Thymus (tissue), 11 donors: ENCODE measurements at regions not wholly inside any gene's neighbourhood (a gene's known extent, or its start where the extent isn't known, plus 50 kb on each side); places are given as distances from the start of the nearest gene placed in this dataset.

ENCODE experiments used
- DNase-seq, 9 donors: peaks; one replicate each; pipeline ENCODE4 v3.0.0-alpha.2; 2013; ENCODE audit warnings: low spot score in 9 of 9, low read depth in 6 of 9, missing footprints in 1 of 9
- H3K27ac ChIP-seq, 2 donors: one replicate each; pipeline ENCODE4 v1.5.1; 2013; ENCODE audit warnings: control low read depth in 1 of 2, low read depth in 1 of 2, low read length in 1 of 2, mild to moderate bottlenecking in 1 of 2, moderate library complexity in 1 of 2
- H3K27me3 ChIP-seq, 2 donors: one replicate each; pipeline ENCODE4 v1.5.1; 2013; ENCODE audit warnings: low read length in 1 of 2; ENCODE audit not compliant: control insufficient read depth in 2 of 2, insufficient read depth in 1 of 2
- H3K36me3 ChIP-seq, 2 donors: one replicate each; pipeline ENCODE4 v1.5.1; 2013; ENCODE audit warnings: low read length in 1 of 2, mild to moderate bottlenecking in 1 of 2, moderate library complexity in 1 of 2; ENCODE audit not compliant: control insufficient read depth in 2 of 2, insufficient read depth in 2 of 2
- H3K4me1 ChIP-seq, 2 donors: one replicate each; pipeline ENCODE4 v1.5.1; 2013; ENCODE audit warnings: low read length in 2 of 2; ENCODE audit not compliant: control insufficient read depth in 2 of 2, insufficient read depth in 2 of 2
- H3K4me3 ChIP-seq, 2 donors: one replicate each; pipeline ENCODE4 v1.5.1; 2013; ENCODE audit warnings: low read length in 2 of 2, control low read depth in 1 of 2, mild to moderate bottlenecking in 1 of 2
- H3K9me3 ChIP-seq, 2 donors: one replicate each; pipeline ENCODE4 v1.5.1; 2013; ENCODE audit warnings: low read length in 1 of 2, mild to moderate bottlenecking in 1 of 2; ENCODE audit not compliant: control insufficient read depth in 2 of 2, insufficient read depth in 1 of 2
- WGBS: extraction: QIAGEN DNeasy Blood & Tissue Kit; methylation state at CpG from one replicate; pipeline ENCODE4 v1.1.7; 2013; 5-methylcytosine and 5-hydroxymethylcytosine counted together
- donor health status: healthy.

- no peak overlapping the region for H3K4me3 ChIP-seq
- DNase-seq = no peak
- WGBS = 94% methylated on average over 7 of the region's 7 CpGs
- no peak overlapping the region for H3K27ac ChIP-seq
- peaks cover 0 to 5% of the 10 kb centered on the region in 2 donors for H3K4me1 ChIP-seq
- no peaks in the 10 kb centered on the region for H3K9me3 ChIP-seq
- H3K36me3 ChIP-seq = no peaks in the 10 kb centered on the region
- H3K27me3 ChIP-seq = no peaks in the 10 kb centered on the region
Observed at GRCh38 chr10:70974920-70975319, 86.6 kb upstream of the PCBD1 start.

GRCh38 chr10:70976063-70976695, 87.8 kb upstream of the PCBD1 start:
- no peaks in the 10 kb centered on the region for H3K36me3 ChIP-seq
- no peak for DNase-seq
- WGBS = 94% methylated on average over 6 of the region's 6 CpGs

GRCh38 chr10:70977625-70978024, 89.3 kb upstream of the PCBD1 start:
- no peak for DNase-seq
- Histone ChIP-seq H3K4me3 (no peak overlapping the region), H3K36me3 (no peaks in the 10 kb centered on the region), H3K9me3 (no peaks in the 10 kb centered on the region), H3K27ac (no peak overlapping the region), H3K27me3 (no peaks in the 10 kb centered on the region), H3K4me1 (peaks cover 0 to 11% of the 10 kb centered on the region in 2 donors)
- WGBS = 93% methylated on average over 11 of the region's 11 CpGs

More at GRCh38 chr10:70976063-70976695, 87.8 kb upstream of the PCBD1 start:
- no peaks in the 10 kb centered on the region for H3K9me3 ChIP-seq
- peaks cover 0 to 5% of the 10 kb centered on the region in 2 donors for H3K4me1 ChIP-seq
- no peaks in the 10 kb centered on the region for H3K27me3 ChIP-seq
- no peak overlapping the region for H3K27ac ChIP-seq
- H3K4me3 ChIP-seq = no peak overlapping the region

- 96% methylated on average over 6 of the region's 6 CpGs for WGBS
- Histone ChIP-seq H3K9me3 (no peaks in the 10 kb centered on the region), H3K4me1 (peaks cover 0 to 14% of the 10 kb centered on the region in 2 donors), H3K4me3 (no peak overlapping the region), H3K36me3 (no peaks in the 10 kb centered on the region), H3K27me3 (no peaks in the 10 kb centered on the region), H3K27ac (no peak overlapping the region)
- DNase-seq = no peak
Observed at GRCh38 chr10:70978181-70978580, 89.8 kb upstream of the PCBD1 start.

- no peak overlapping the region for H3K4me3 ChIP-seq
- no peaks in the 10 kb centered on the region for H3K27me3 ChIP-seq
- no peaks in the 10 kb centered on the region for H3K36me3 ChIP-seq
- peaks cover 0 to 14% of the 10 kb centered on the region in 2 donors for H3K4me1 ChIP-seq
- H3K9me3 ChIP-seq = no peaks in the 10 kb centered on the region
- DNase-seq = no peak
- 95% methylated on average over 8 of the region's 8 CpGs for WGBS
- H3K27ac ChIP-seq = no peak overlapping the region
Observed at GRCh38 chr10:70978816-70979480, 90.6 kb upstream of the PCBD1 start.

GRCh38 chr10:70980687-70981086, 92.3 kb upstream of the PCBD1 start:
- Histone ChIP-seq H3K9me3 (no peaks in the 10 kb centered on the region), H3K4me1 (peaks cover 0 to 11% of the 10 kb centered on the region in 2 donors), H3K36me3 (no peaks in the 10 kb centered on the region), H3K4me3 (no peak overlapping the region), H3K27ac (no peak overlapping the region), H3K27me3 (no peaks in the 10 kb centered on the region)
- DNase-seq = no peak
- 96% methylated on average over 2 of the region's 2 CpGs for WGBS

GRCh38 chr10:70981171-70981836, 92.9 kb upstream of the PCBD1 start:
- DNase-seq = no peak
- Histone ChIP-seq H3K36me3 (no peaks in the 10 kb centered on the region), H3K27ac (no peak overlapping the region), H3K9me3 (no peaks in the 10 kb centered on the region), H3K27me3 (no peaks in the 10 kb centered on the region), H3K4me1 (peaks cover 0 to 15% of the 10 kb centered on the region in 2 donors), H3K4me3 (no peak overlapping the region)
- WGBS = 83% methylated on average over 7 of the region's 7 CpGs

GRCh38 chr10:70981936-70982335, 93.6 kb upstream of the PCBD1 start:
- no peak for DNase-seq
- Histone ChIP-seq H3K36me3 (no peaks in the 10 kb centered on the region), H3K27ac (peak overlapping the region in 1 of 2 donors; percentile 49), H3K4me3 (no peak overlapping the region), H3K4me1 (peaks cover 0 to 15% of the 10 kb centered on the region in 2 donors), H3K27me3 (no peaks in the 10 kb centered on the region), H3K9me3 (no peaks in the 10 kb centered on the region)
- 94% methylated on average over 6 of the region's 6 CpGs for WGBS

GRCh38 chr10:70982443-70982842, 94.1 kb upstream of the PCBD1 start:
- H3K4me3 ChIP-seq = no peak overlapping the region
- peaks cover 0 to 15% of the 10 kb centered on the region in 2 donors for H3K4me1 ChIP-seq
- no peaks in the 10 kb centered on the region for H3K9me3 ChIP-seq
- peak in 4 of 9 donors; percentile 5 to 41 (median 10) for DNase-seq
- H3K27ac ChIP-seq = peak overlapping the region in 1 of 2 donors; percentile 49
- no peaks in the 10 kb centered on the region for H3K27me3 ChIP-seq
- WGBS = 18% methylated on average over 3 of the region's 3 CpGs
- no peaks in the 10 kb centered on the region for H3K36me3 ChIP-seq
